ENCODE measurements at regions not wholly inside any gene's neighbourhood (a gene's known extent, or its start where the extent isn't known, plus 50 kb on each side); places are given as distances from the start of the nearest gene placed in this dataset.
A peak's percentile ranks its signal among the peaks of the same experiment; 100 is the strongest.

GRCh38 chr6:164377348-164377918 is 932.0 kb downstream of the C6orf118 start:
- WGBS (ENCODE audit: insufficient coverage, low coverage, missing lambda C conversion rate), result 3% methylated on average over 6 of the region's 6 CpGs
- TF ChIP-seq E2F3 (CRISPR knock-in tag; IDR thresholded peaks at IDR 0.05) (no peak), ESRRB (CRISPR knock-in tag; IDR thresholded peaks at IDR 0.05; ENCODE audit: borderline replicate concordance) (no peak), ARID1B (IDR thresholded peaks at IDR 0.05) (peak; percentile 54), RAD21 (CRISPR knock-in tag; conservative IDR thresholded peaks at IDR 0.05 in 1 of 2, IDR thresholded peaks at IDR 0.05 in 1 of 2) (no peak), TGIF2 (CRISPR knock-in tag; IDR thresholded peaks at IDR 0.05) (no peak), ZNF449 (CRISPR knock-in tag; IDR thresholded peaks at IDR 0.05) (peak; percentile 50; the same call in 1 of the 2 replicates), EP300 (IDR thresholded peaks at IDR 0.05; ENCODE audit: low read length) (peak; percentile 48; the same call in 1 of the 2 replicates), SMARCA4 (IDR thresholded peaks at IDR 0.05) (0 out of 2 replicates have a peak, but pooled peaks have one; percentile 19), ZNF311 (CRISPR knock-in tag; IDR thresholded peaks at IDR 0.05) (0 out of 2 replicates have a peak, but pooled peaks have one; percentile 27), CBFA2T3 (IDR thresholded peaks at IDR 0.05) (peak; percentile 75), XRCC3 (IDR thresholded peaks at IDR 0.05) (no peak), TEAD4 (IDR thresholded peaks at IDR 0.05; ENCODE audit: low read length) (peak; percentile 81), TEAD4 (CRISPR knock-in tag; IDR thresholded peaks at IDR 0.05; ENCODE audit: borderline replicate concordance) (no peak), ATF3 (IDR thresholded peaks at IDR 0.05) (no peak), ATF3 (CRISPR knock-in tag; conservative IDR thresholded peaks at IDR 0.05) (no peak), BACH1 (tag; IDR thresholded peaks at IDR 0.05) (0 out of 2 replicates have a peak, but pooled peaks have one; percentile 30), FOXM1 (IDR thresholded peaks at IDR 0.05; ENCODE audit: low read depth) (peak; percentile 22; the same call in 1 of the 2 replicates), FOXM1 (CRISPR knock-in tag; IDR thresholded peaks at IDR 0.05; ENCODE audit: low read depth) (no peak), NFIX (CRISPR knock-in tag; IDR thresholded peaks at IDR 0.05; ENCODE audit: low read depth) (no peak), DMBX1 (CRISPR knock-in tag; IDR thresholded peaks at IDR 0.05; ENCODE audit: borderline replicate concordance) (0 out of 2 replicates have a peak, but pooled peaks have one; percentile 43), STAT5B (CRISPR knock-in tag; IDR thresholded peaks at IDR 0.05) (no peak), ETV1 (tag; conservative IDR thresholded peaks at IDR 0.05; ENCODE audit: low read depth) (peak; percentile 49)

More at GRCh38 chr6:164377348-164377918, 932.0 kb downstream of the C6orf118 start:
- H3K9ac ChIP-seq (ENCODE audit: insufficient read depth in 1 of 2, low read depth in 2 of 2, low read length in 2 of 2), result no peak overlapping the region
- H3K27me3 ChIP-seq (ENCODE audit: control insufficient read depth in 2 of 2, insufficient read depth in 2 of 2, low read length in 2 of 2), result no peaks in the 10 kb centered on the region
- ATAC-seq (peak; percentile 57), DNase-seq (ENCODE audit: extremely low read depth in 1 of 4, low spot score in 3 of 4) (peak in 1 of 4 experiments; percentile 37), FAIRE-seq (no peak)
- ChIA-PET POLR2A (no interaction called here), CTCF (ENCODE audit: low intra/inter-chr PET ratio) (no interaction called here)
- in situ Hi-C loops (cut with MboI) (no loop called here), intact Hi-C loops (cut with micrococcal nuclease) (no loop called here)
- H3K4me3 ChIP-seq, result no peak overlapping the region
- no peaks in the 10 kb centered on the region for H4K20me1 ChIP-seq (replicated peaks; ENCODE audit: control insufficient read depth, insufficient read depth, low read length)
- no peaks in the 10 kb centered on the region; a peak in 1 of 5 replicates for H3K4me1 ChIP-seq (replicated peaks in 1 of 2; ENCODE audit: control insufficient read depth in 2 of 2, insufficient read depth in 2 of 2, low read length in 2 of 2)
- no peaks in the 10 kb centered on the region for H3K9me3 ChIP-seq (replicated peaks; ENCODE audit: control insufficient read depth, insufficient read depth, low read depth, low read length)
- H3K4me2 ChIP-seq (ENCODE audit: insufficient read depth, low read length), result no peak overlapping the region
- H2AFZ ChIP-seq (ENCODE audit: low read depth, low read length), result 0 out of 2 replicates have a peak overlapping the region, but pooled peaks have one; percentile 53
- no peaks in the 10 kb centered on the region for H3K9me1 ChIP-seq (ENCODE audit: control insufficient read depth, insufficient read depth, low read length)
- no TSS peak for BruUV-seq (replicated peaks)
- H3K79me2 ChIP-seq (ENCODE audit: control insufficient read depth, insufficient read depth, low read length), result no peaks in the 10 kb centered on the region
- H3K36me3 ChIP-seq (ENCODE audit: control insufficient read depth, insufficient read depth, low read length), result no peaks in the 10 kb centered on the region
- no peak overlapping the region for H3K27ac ChIP-seq (ENCODE audit: extremely low read depth, low read depth, low read length)

All from K562 (cell line).